ENCODE measurements at regions not wholly inside any gene's neighbourhood (a gene's known extent, or its start where the extent isn't known, plus 50 kb on each side); places are given as distances from the start of the nearest gene placed in this dataset.
A peak's percentile ranks its signal among the peaks of the same experiment; 100 is the strongest.

DNA sequence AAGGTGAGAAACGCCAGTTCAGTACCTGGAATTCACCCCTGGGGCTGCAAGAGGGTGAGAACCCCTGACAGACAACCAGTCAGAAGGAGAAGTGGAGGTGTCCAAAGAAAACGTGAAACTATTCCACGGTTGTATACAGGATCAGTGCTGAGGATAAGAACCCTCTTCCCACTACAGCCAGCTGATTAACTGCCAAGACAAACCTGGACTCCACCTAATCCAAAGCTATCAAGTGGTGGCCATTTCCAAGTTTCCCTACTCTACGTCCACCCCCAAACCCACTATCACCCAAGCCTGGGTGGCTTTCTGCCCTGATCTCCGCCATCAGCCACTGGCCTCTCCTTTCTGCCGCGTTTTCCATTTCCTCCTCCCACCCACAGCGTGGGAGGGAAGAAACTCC, 312.3 kb upstream of the ID2 start:
- no peaks in the 10 kb centered on the region for H3K36me3 Mint-ChIP-seq (ENCODE audit: unreplicated experiment)
- H3K27me3 Mint-ChIP-seq (ENCODE audit: unreplicated experiment) = no peaks in the 10 kb centered on the region
- no peak overlapping the region for H3K27ac Mint-ChIP-seq (ENCODE audit: unreplicated experiment)
- no peaks in the 10 kb centered on the region for H3K4me1 Mint-ChIP-seq (ENCODE audit: unreplicated experiment)
- H3K4me3 Mint-ChIP-seq (ENCODE audit: unreplicated experiment) = no peak overlapping the region
- TF ChIP-seq CTCF (IDR thresholded peaks at IDR 0.05) = no peak
- no peak for DNase-seq (ENCODE audit: extremely low spot score, unreplicated experiment)
- no peaks in the 10 kb centered on the region for H3K9me3 Mint-ChIP-seq (ENCODE audit: unreplicated experiment)

- DNase-seq (ENCODE audit: extremely low spot score, unreplicated experiment) = no peak
- H3K27ac Mint-ChIP-seq (ENCODE audit: unreplicated experiment) = no peak overlapping the region
- no peaks in the 10 kb centered on the region for H3K27me3 Mint-ChIP-seq (ENCODE audit: unreplicated experiment)
- no peak overlapping the region for H3K4me3 Mint-ChIP-seq (ENCODE audit: unreplicated experiment)
- no peaks in the 10 kb centered on the region for H3K4me1 Mint-ChIP-seq (ENCODE audit: unreplicated experiment)
- no peaks in the 10 kb centered on the region for H3K36me3 Mint-ChIP-seq (ENCODE audit: unreplicated experiment)
- TF ChIP-seq CTCF (IDR thresholded peaks at IDR 0.05) = no peak
- H3K9me3 Mint-ChIP-seq (ENCODE audit: unreplicated experiment) = no peaks in the 10 kb centered on the region
Measured at GRCh38 chr2:8370258-8370802, 311.5 kb upstream of the ID2 start.

DNA sequence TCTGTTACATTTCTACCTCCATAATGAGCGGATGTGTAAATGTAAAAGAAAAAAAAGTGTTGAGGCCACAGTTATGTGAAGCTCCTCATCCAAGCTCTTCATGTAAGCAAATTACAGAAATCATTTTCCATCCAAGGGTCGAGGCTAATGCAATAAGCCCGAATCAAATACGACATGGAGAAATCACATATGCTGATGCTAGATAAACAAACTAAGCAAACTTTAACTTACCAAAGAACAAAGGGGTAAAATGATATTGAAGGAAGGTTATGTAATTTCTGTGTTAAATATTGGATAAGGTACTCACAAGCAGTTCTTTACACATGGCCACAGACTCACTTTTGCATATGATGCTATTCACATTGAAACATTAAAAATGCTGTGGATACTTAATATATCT, 310.2 kb upstream of the ID2 start:
- Mint-ChIP-seq H3K27me3 (ENCODE audit: unreplicated experiment) (no peaks in the 10 kb centered on the region), H3K4me1 (ENCODE audit: unreplicated experiment) (no peaks in the 10 kb centered on the region), H3K27ac (ENCODE audit: unreplicated experiment) (no peak overlapping the region), H3K36me3 (ENCODE audit: unreplicated experiment) (no peaks in the 10 kb centered on the region), H3K9me3 (ENCODE audit: unreplicated experiment) (no peaks in the 10 kb centered on the region), H3K4me3 (ENCODE audit: unreplicated experiment) (no peak overlapping the region)
- TF ChIP-seq CTCF (IDR thresholded peaks at IDR 0.05) = no peak
- no peak for DNase-seq (ENCODE audit: extremely low spot score, unreplicated experiment)

DNA sequence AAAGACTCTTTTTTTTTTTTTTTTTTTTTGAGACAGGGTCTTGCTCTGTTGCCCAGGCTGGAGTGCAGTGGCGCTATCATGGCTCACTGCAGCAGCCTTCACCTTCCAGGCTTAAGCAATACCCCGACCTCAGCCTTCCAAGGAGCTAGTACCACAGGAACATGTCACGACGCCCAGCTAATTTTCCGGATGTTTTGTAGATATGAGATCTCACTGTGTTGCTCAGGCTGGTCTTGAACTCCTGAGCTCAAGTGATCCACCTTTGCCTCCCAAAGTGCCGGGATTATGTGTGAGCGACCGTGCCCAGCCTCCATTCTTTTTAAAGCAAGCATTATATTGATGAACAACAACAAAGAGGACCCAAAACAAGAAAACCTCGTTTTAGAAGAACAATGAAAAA, 307.1 kb upstream of the ID2 start:
- Mint-ChIP-seq H3K4me1 (ENCODE audit: unreplicated experiment) (no peaks in the 10 kb centered on the region), H3K36me3 (ENCODE audit: unreplicated experiment) (no peaks in the 10 kb centered on the region), H3K27ac (ENCODE audit: unreplicated experiment) (no peak overlapping the region), H3K27me3 (ENCODE audit: unreplicated experiment) (peaks cover 11% of the 10 kb centered on the region), H3K4me3 (ENCODE audit: unreplicated experiment) (no peak overlapping the region), H3K9me3 (ENCODE audit: unreplicated experiment) (no peaks in the 10 kb centered on the region)
- peak; percentile 46 for DNase-seq (ENCODE audit: extremely low spot score, unreplicated experiment)
- no peak for TF ChIP-seq CTCF (IDR thresholded peaks at IDR 0.05)

- Mint-ChIP-seq H3K36me3 (ENCODE audit: unreplicated experiment) (no peaks in the 10 kb centered on the region), H3K27me3 (ENCODE audit: unreplicated experiment) (peaks cover 13% of the 10 kb centered on the region), H3K27ac (ENCODE audit: unreplicated experiment) (no peak overlapping the region), H3K4me1 (ENCODE audit: unreplicated experiment) (no peaks in the 10 kb centered on the region), H3K4me3 (ENCODE audit: unreplicated experiment) (no peak overlapping the region), H3K9me3 (ENCODE audit: unreplicated experiment) (no peaks in the 10 kb centered on the region)
- DNase-seq (ENCODE audit: extremely low spot score, unreplicated experiment) = no peak
- TF ChIP-seq CTCF (IDR thresholded peaks at IDR 0.05) = no peak
Measured at GRCh38 chr2:8376603-8377410, 305.0 kb upstream of the ID2 start.
